ENCODE measurements at regions not wholly inside any gene's neighbourhood (a gene's known extent, or its start where the extent isn't known, plus 50 kb on each side); places are given as distances from the start of the nearest gene placed in this dataset.

GRCh38 chr9:74172874-74173273 lies 324.3 kb upstream of the RORB start:
- TF ChIP-seq CTCF (conservative IDR thresholded peaks at IDR 0.05): no peak
- no peak for TF ChIP-seq ZFX (IDR thresholded peaks at IDR 0.05)

Data from C4-2B (cell line).